NK-92 treated with Interleukin-12 subunit alpha and Interleukin-12 subunit beta, amount 100 ng/mL, for 24 hours (cell line): ENCODE measurements at regions not wholly inside any gene's neighbourhood (a gene's known extent, or its start where the extent isn't known, plus 50 kb on each side); places are given as distances from the start of the nearest gene placed in this dataset.
A peak's percentile ranks its signal among the peaks of the same experiment; 100 is the strongest.

Source experiments
- DNase-seq: peaks from one replicate; lab custom pipeline; 2025; lab: John Stamatoyannopoulos, UW

GRCh38 chr2:14348247-14348646 lies 284.3 kb upstream of the LRATD1 start:
- no peak for DNase-seq

GRCh38 chr2:14350856-14351255 lies 281.7 kb upstream of the LRATD1 start:
- no peak for DNase-seq

- DNase-seq, result no peak
Measured at GRCh38 chr2:14352067-14352466, 280.4 kb upstream of the LRATD1 start.

GRCh38 chr2:14354231-14354630 lies 278.3 kb upstream of the LRATD1 start:
- no peak for DNase-seq

- DNase-seq, result no peak
Measured at GRCh38 chr2:14355102-14355501, 277.4 kb upstream of the LRATD1 start.

- DNase-seq, result no peak
Measured at GRCh38 chr2:14358339-14358738, 274.2 kb upstream of the LRATD1 start.

GRCh38 chr2:14358774-14359173 lies 273.7 kb upstream of the LRATD1 start:
- peak; percentile 1 for DNase-seq

GRCh38 chr2:14363137-14363536 lies 269.4 kb upstream of the LRATD1 start:
- DNase-seq, result no peak

- no peak for DNase-seq
Measured at GRCh38 chr2:14363976-14364375, 268.5 kb upstream of the LRATD1 start.

- DNase-seq, result no peak
Measured at GRCh38 chr2:14364471-14364870, 268.0 kb upstream of the LRATD1 start.

- no peak for DNase-seq
Measured at GRCh38 chr2:14385043-14385442, 247.5 kb upstream of the LRATD1 start.

- DNase-seq, result no peak
Measured at GRCh38 chr2:14387332-14387731, 245.2 kb upstream of the LRATD1 start.

- no peak for DNase-seq
Measured at GRCh38 chr2:14388724-14389123, 243.8 kb upstream of the LRATD1 start.

- DNase-seq, result no peak
Measured at GRCh38 chr2:14396533-14397083, 235.9 kb upstream of the LRATD1 start.

GRCh38 chr2:14398641-14399040 lies 233.9 kb upstream of the LRATD1 start:
- no peak for DNase-seq

GRCh38 chr2:14401873-14402272 lies 230.6 kb upstream of the LRATD1 start:
- DNase-seq, result no peak

GRCh38 chr2:14408695-14409094 lies 223.8 kb upstream of the LRATD1 start:
- DNase-seq, result no peak

GRCh38 chr2:14417551-14417950 lies 215.0 kb upstream of the LRATD1 start:
- no peak for DNase-seq

- DNase-seq, result no peak
Measured at GRCh38 chr2:14418115-14418514, 214.4 kb upstream of the LRATD1 start.

GRCh38 chr2:14420851-14421250 lies 211.7 kb upstream of the LRATD1 start:
- DNase-seq, result no peak

GRCh38 chr2:14422426-14422825 lies 210.1 kb upstream of the LRATD1 start:
- no peak for DNase-seq

GRCh38 chr2:14423145-14423906 lies 209.2 kb upstream of the LRATD1 start:
- no peak for DNase-seq

- DNase-seq, result no peak
Measured at GRCh38 chr2:14424478-14425390, 207.8 kb upstream of the LRATD1 start.
